ENCODE measurements at regions not wholly inside any gene's neighbourhood (a gene's known extent, or its start where the extent isn't known, plus 50 kb on each side); places are given as distances from the start of the nearest gene placed in this dataset.

DNA sequence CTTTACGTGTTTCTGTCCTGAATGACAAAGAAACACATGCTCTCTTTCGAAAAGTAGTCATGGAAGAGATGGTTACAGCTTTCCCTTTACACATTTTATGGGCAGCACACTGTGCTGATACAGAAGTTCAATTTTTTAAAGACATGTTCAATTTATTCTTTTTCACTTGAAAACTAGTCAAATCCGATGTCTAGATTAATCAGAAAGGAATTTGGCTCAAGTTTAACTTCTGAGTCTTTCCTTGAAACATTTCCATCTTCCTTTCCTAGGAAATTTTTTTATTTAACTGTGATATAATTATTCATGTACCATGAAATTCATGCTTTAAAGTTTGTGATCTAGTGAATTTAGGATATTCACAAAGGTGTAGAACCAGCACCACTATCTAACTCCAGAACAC is 360.1 kb downstream of the TNS3 start:
- Mint-ChIP-seq H3K27me3 (peaks cover 3% of the 10 kb centered on the region), H3K4me1 (peaks cover 15% of the 10 kb centered on the region), H3K4me3 (no peak overlapping the region), H3K36me3 (no peaks in the 10 kb centered on the region), H3K9me3 (no peaks in the 10 kb centered on the region), H3K27ac (no peak overlapping the region)
- ATAC-seq (ENCODE audit: low read depth) (no peak), DNase-seq (ENCODE audit: low spot score in 2 of 2) (no peak)

DNA sequence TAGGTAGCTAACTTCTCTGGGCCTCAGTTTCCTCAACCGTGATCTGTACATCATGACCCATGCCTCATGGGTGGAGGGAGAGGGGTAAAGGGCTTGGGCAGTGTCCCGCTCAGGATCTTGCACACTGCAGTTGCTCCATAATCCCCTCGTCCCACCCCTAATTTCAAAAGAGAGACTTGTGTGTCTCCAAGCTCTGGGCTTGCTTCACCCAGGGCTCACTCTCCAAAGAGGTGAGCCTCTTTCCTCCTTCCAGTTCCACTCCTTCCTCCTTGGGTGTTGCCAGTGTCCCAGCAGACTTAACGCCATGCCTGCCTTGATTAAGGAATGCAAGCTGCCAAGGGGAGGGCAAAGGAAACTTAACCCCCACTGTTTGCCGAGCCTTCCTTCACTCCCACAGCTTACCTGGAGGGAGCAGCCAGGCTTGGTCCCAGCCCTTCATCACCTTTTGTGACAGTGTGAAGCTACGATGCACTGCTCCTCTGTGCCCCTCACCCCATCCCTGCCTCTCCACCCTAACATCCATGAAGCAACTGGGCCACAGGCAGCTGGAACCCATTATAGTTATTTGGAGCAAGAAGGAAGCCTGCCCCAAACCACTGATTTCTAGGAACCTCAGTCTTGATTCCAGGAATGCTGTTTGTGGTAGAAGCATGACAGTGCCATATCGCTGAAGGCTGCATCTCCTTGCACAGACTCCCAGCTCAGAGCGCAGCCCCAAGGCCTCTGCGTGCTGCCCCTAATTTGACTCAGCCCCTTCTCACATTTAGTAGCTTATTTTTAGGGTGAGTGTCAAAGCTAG is 363.3 kb downstream of the TNS3 start:
- Mint-ChIP-seq H3K36me3 (no peaks in the 10 kb centered on the region), H3K27me3 (peaks cover 2% of the 10 kb centered on the region), H3K4me1 (peaks cover 6% of the 10 kb centered on the region), H3K4me3 (no peak overlapping the region), H3K27ac (no peak overlapping the region), H3K9me3 (no peaks in the 10 kb centered on the region)
- no peak for DNase-seq (ENCODE audit: low spot score in 2 of 2)
- no peak for ATAC-seq (ENCODE audit: low read depth)

DNA sequence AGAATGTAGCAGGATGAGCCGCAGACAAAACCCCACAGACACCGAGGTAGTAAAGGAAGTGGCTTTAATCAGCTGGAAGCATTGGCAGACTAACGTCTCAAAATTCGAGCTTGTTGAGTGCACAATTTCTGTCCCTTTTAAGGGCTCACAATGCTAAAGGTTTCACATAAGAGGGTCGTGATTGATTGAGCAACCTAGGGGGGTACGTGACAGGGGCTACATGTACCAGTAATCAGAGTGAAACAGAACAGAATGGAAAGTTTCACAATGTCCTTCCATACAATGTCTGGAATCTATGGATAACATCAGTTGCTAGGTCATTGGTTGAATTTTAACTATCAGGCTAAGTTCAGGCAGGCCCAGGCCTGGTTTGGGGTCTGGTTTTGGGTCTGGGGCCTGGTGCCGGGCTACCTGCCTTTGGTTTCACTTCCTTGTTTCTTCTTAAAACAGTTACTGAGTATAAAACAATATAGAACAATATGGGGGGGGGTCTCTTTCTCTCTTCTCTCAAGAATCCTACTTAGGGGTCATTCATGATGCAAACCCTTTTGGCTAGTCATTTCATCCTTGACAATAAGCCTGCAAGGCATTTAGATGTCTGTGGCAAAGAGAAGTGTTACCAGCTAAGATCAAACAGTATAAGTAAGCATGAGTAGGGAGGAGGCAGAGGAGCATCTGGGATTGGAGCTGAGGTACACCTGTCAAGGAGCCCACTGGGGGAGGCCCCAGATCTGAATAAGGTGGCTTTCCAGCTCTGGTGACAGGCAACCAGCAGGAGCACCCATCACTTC is 364.1 kb downstream of the TNS3 start:
- H3K36me3 Mint-ChIP-seq, result no peaks in the 10 kb centered on the region
- DNase-seq (ENCODE audit: low spot score in 2 of 2) (no peak), ATAC-seq (ENCODE audit: low read depth) (no peak)
- no peak overlapping the region for H3K27ac Mint-ChIP-seq
- H3K4me3 Mint-ChIP-seq, result no peak overlapping the region
- H3K9me3 Mint-ChIP-seq, result no peaks in the 10 kb centered on the region
- peaks cover 2% of the 10 kb centered on the region for H3K27me3 Mint-ChIP-seq
- peaks cover 6% of the 10 kb centered on the region for H3K4me1 Mint-ChIP-seq

DNA sequence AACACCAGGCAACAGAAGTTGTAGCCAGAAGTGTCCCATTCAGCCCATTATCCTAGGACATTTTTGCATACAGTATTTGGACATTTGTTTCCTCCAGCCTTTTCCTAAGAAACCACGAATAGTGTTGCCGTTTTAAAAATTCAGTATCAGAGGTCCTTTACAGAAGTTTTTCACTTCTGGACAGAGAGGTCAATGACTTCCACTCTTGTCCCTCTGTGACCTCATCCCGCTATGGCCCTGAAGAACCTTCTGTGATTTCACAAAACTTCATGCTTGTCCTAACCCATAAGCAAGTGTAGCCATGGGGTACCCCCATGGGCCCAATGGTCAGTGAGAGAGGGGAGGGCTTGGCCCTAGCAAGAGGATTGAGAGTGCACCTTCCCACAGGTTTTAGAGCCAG is 364.8 kb downstream of the TNS3 start:
- no peak for ATAC-seq (ENCODE audit: low read depth)
- Mint-ChIP-seq H3K27ac (no peak overlapping the region), H3K27me3 (peaks cover 4% of the 10 kb centered on the region), H3K4me1 (peaks cover 6% of the 10 kb centered on the region), H3K4me3 (no peak overlapping the region), H3K9me3 (no peaks in the 10 kb centered on the region), H3K36me3 (no peaks in the 10 kb centered on the region)
- no peak for DNase-seq (ENCODE audit: low spot score in 2 of 2)

DNA sequence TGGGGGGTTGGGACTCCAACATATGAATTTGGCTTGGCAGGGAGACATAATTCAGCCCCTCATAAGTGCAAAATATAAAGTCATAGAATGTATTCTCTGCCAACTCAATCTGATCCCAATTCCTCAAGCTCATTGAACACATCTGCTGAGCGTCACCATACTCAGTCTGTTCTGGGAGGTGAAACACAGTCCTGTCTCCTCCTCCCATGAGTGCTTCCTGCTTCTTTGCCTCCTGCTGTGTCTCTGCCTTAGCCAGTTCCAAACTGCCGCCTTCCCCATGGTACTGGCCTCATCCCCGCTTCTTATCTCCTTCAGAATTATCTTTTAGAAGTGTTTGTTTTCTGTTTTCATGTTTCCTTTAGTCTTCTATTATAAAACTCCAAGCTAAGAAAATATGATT is 365.5 kb downstream of the TNS3 start:
- H3K27me3 Mint-ChIP-seq, result peaks cover 5% of the 10 kb centered on the region
- no peaks in the 10 kb centered on the region for H3K9me3 Mint-ChIP-seq
- H3K27ac Mint-ChIP-seq, result no peak overlapping the region
- H3K36me3 Mint-ChIP-seq, result no peaks in the 10 kb centered on the region
- H3K4me3 Mint-ChIP-seq, result no peak overlapping the region
- DNase-seq (ENCODE audit: low spot score in 2 of 2) (no peak), ATAC-seq (ENCODE audit: low read depth) (no peak)
- H3K4me1 Mint-ChIP-seq, result peaks cover 6% of the 10 kb centered on the region

DNA sequence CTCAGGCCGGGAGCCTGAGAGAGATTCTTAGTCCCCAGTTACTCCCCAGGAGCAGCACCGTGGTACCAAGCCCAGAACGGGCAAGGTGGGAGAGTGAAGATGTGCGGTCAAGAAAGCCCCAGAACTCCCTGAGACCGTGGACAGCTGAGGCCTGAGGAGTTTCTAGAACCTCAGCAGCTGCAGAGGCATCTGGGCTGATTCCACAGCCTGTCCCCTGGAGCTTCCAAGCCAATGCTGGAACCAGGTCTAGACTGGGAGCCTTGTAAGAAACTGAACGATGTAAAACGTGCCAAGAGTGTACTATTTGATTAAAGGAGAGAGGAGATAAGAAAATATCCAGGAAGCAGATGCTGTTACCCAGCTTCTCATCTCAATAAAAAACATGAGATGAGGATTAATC is 366.3 kb downstream of the TNS3 start:
- DNase-seq (ENCODE audit: low spot score in 2 of 2) (no peak), ATAC-seq (ENCODE audit: low read depth) (no peak)
- Mint-ChIP-seq H3K27ac (no peak overlapping the region), H3K27me3 (peaks cover 5% of the 10 kb centered on the region), H3K4me1 (peaks cover 6% of the 10 kb centered on the region), H3K36me3 (no peaks in the 10 kb centered on the region), H3K4me3 (no peak overlapping the region), H3K9me3 (no peaks in the 10 kb centered on the region)

DNA sequence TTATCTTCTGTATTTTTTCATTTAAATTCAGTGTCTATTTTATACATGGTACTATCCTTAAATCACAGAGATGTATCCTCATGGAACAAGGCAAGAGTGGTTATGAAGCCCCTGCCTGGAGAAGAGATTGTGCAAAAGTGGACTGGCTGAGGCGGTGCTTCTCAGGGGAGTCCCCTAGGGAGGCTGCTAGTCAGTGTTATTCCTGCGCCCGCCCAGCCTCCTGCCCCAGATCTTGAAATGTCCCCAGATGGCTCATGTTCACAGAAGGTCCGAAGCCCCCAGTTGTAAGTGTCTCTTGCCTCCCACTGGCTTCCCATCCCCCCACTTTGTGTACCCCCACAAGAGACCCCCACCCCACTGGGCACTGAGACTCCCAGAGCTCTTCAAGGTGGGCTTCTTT is 366.9 kb downstream of the TNS3 start:
- Mint-ChIP-seq H3K27me3 (peaks cover 7% of the 10 kb centered on the region), H3K4me1 (peaks cover 6% of the 10 kb centered on the region), H3K36me3 (peaks cover 2% of the 10 kb centered on the region), H3K4me3 (no peak overlapping the region), H3K27ac (no peak overlapping the region), H3K9me3 (peaks cover 3% of the 10 kb centered on the region)
- DNase-seq (ENCODE audit: low spot score in 2 of 2) (no peak), ATAC-seq (ENCODE audit: low read depth) (no peak)

DNA sequence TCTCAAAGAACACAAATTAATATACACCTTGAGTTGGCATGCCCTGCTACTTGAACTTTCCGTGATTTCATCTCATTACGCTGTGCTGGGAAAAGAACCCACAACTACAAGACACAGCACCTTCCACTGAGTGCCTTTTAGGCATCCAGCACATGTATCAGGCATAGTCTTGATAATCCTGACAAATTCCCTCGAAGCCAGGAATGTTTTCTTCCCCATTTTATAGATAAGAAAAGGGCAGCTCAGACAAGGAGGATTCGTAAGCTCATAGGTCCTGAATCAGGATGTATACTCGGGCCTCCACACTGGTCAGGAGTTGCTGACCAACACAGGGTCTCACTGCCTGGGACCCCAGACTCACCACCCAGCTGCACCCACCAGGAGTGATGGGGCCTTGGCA is 368.6 kb downstream of the TNS3 start:
- H3K36me3 Mint-ChIP-seq, result peaks cover 2% of the 10 kb centered on the region

DNA sequence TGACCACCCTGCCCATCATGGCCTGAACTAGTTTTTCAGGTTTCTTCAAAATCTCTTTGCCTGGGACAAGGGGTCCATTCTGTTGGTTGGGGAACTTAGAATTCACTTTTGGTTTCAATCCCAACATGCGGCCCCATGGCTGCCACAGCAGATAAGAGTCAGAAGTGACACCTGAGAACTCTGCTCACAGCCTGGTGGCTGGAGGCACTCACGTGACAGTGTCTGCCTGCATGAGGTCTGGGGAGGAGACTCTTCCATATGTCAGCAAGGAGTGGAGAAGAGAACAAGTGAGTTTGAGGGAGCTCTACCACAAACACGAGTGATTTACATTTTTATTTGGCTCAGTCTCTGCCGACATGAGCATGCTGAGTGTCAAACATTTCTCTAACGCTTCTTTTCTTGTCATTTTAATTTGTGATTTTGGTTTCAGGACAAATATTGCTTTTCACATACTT is 370.4 kb downstream of the TNS3 start:
- peak; percentile 35 for ATAC-seq (ENCODE audit: low read depth)
- H3K27ac Mint-ChIP-seq, result no peak overlapping the region
- peaks cover 3% of the 10 kb centered on the region for H3K9me3 Mint-ChIP-seq
- peaks cover 10% of the 10 kb centered on the region for H3K27me3 Mint-ChIP-seq
- no peak overlapping the region for H3K4me3 Mint-ChIP-seq
- DNase-seq (ENCODE audit: low spot score in 2 of 2), result no peak
- peaks cover 2% of the 10 kb centered on the region for H3K36me3 Mint-ChIP-seq
- H3K4me1 Mint-ChIP-seq, result no peaks in the 10 kb centered on the region

More for the DNA sequence above, 368.6 kb downstream of the TNS3 start:
- ATAC-seq (ENCODE audit: low read depth), result no peak
- DNase-seq (ENCODE audit: low spot score in 2 of 2), result no peak
- Mint-ChIP-seq H3K9me3 (peaks cover 3% of the 10 kb centered on the region), H3K4me3 (no peak overlapping the region), H3K4me1 (peaks cover 6% of the 10 kb centered on the region), H3K27me3 (peaks cover 7% of the 10 kb centered on the region), H3K27ac (no peak overlapping the region)

DNA sequence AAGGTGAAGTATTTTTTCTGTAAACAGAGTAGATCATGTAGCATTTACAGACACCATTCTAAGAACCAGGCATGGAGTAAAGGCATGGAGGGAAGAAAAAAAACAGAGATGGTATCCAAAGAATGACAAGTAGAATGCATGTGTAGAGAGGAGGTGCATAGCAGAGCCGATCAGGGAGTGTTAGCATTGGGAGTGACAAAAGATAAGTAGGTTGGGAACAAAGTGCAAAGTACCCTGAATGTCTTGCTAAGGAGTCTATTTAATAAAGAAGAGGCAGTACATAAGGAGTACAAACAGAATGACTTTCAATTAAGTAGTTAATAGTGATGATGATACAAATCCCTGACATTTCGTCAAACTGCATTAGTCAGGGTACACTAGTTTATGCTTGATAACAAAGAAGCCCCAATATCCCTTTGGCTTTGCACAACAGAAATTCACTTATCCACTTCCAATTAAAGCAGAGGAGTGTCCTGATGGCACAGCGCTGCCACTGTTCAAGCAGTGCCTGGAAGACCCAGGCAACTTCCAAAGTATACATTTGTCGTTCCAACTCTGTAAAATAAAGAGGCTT is 371.5 kb downstream of the TNS3 start:
- no peak for DNase-seq (ENCODE audit: low spot score in 2 of 2)
- no peak for ATAC-seq (ENCODE audit: low read depth)
- peaks cover 5% of the 10 kb centered on the region for H3K9me3 Mint-ChIP-seq
- no peaks in the 10 kb centered on the region for H3K4me1 Mint-ChIP-seq
- no peak overlapping the region for H3K27ac Mint-ChIP-seq
- H3K36me3 Mint-ChIP-seq, result peaks cover 2% of the 10 kb centered on the region
- no peak overlapping the region for H3K4me3 Mint-ChIP-seq
- H3K27me3 Mint-ChIP-seq, result peaks cover 8% of the 10 kb centered on the region

DNA sequence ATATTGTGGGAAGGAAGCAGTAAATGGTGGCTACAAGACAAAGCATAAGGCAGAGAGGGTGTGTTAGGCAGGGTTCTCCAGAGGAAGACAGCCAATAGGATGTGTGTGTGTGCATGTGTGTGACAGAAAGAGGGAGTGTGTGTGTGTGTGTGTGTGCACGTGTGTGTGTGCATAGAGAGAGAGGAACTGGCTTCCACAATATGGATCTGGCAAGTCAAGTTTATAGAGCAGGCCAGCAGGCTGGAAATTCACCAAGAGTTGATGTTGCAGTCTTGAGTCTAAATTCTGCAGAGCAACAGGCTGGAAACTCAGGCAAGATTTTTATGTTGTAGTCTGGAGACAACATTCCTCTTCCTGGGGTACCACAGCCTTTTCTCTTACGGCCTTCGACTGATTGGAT is 374.0 kb downstream of the TNS3 start:
- ATAC-seq (ENCODE audit: low read depth), result no peak
- DNase-seq (ENCODE audit: low spot score in 2 of 2), result no peak
- Mint-ChIP-seq H3K36me3 (peaks cover 2% of the 10 kb centered on the region), H3K9me3 (peaks cover 6% of the 10 kb centered on the region), H3K27me3 (peaks cover 10% of the 10 kb centered on the region), H3K4me3 (no peak overlapping the region), H3K27ac (no peak overlapping the region), H3K4me1 (no peaks in the 10 kb centered on the region)

DNA sequence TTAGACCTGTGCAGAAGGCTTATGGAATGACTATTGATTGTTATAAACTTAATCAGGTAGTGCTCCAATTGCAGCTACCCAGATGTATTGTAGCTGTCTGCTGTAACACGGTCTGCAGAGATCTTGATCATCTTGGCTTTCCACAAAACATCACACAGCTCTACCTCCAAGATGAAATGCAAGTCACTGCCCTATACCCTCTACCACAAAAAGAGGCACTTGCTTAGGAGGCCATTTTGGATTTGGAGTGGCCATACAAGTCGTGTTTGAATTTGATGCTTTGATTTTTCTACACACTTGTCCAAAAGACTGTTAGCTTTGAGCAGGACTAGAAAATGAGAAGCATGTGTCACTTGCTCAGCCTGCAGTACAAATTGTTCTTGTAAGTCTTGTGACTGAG is 377.2 kb downstream of the TNS3 start:
- H3K27me3 Mint-ChIP-seq, result peaks cover 6% of the 10 kb centered on the region
- DNase-seq (ENCODE audit: low spot score in 2 of 2), result no peak
- H3K9me3 Mint-ChIP-seq, result peaks cover 3% of the 10 kb centered on the region
- no peak overlapping the region for H3K27ac Mint-ChIP-seq
- no peaks in the 10 kb centered on the region for H3K4me1 Mint-ChIP-seq
- no peak for ATAC-seq (ENCODE audit: low read depth)
- no peak overlapping the region for H3K4me3 Mint-ChIP-seq
- no peaks in the 10 kb centered on the region for H3K36me3 Mint-ChIP-seq

DNA sequence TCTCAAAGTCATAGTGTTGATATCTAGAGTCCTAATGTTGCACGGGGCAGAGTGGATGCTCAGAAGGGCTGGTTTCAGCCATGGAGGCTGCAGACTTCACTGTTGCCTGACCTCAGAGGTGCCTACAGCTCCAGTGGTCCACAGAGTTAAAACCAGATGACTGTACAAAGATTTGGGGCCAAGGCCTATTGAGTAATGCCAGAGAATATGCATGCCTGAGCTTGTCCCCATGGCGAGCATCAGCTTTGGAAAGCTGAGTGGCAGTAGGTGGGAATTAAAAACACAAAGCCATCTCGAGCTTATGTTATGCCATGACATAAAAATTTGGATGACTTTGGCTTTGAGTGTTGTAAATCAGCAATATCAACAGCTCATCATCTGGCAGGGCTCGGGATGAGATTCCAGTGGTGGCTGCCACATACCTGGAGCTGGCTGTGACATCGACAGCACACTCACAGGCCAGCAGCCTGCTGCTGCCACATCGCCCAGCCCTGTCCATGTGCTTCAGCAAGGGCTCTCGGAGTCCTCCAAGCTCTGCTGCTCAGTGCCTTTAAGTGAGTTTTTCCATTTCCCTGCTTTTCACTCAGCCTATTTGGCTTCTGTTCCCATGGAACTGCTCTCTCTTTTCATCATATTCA is 379.6 kb downstream of the TNS3 start:
- Mint-ChIP-seq H3K36me3 (no peaks in the 10 kb centered on the region), H3K27me3 (peaks cover 8% of the 10 kb centered on the region), H3K4me1 (no peaks in the 10 kb centered on the region), H3K27ac (no peak overlapping the region), H3K4me3 (no peak overlapping the region), H3K9me3 (peaks cover 3% of the 10 kb centered on the region)
- ATAC-seq (ENCODE audit: low read depth) (no peak), DNase-seq (ENCODE audit: low spot score in 2 of 2) (no peak)

DNA sequence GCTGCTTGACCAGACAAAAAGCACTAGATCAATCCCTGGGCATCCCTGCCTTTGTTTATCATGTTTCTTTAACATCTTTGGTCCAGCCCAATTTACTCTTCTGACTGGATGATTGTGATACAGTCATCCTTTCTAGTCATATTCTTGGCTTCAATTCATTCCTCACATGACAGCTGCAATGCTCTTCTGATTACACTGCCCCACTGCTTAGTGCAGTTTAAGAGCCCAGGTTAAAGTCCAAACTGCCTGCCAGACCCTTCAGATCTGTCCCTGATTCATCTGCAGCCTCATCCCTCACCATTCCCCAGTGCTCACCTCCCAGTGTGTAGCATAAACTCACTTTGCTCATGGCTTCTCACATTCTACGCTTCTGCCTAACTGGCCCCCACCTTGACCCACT is 383.8 kb downstream of the TNS3 start:
- no peaks in the 10 kb centered on the region for H3K4me1 Mint-ChIP-seq
- H3K27me3 Mint-ChIP-seq, result peaks cover 9% of the 10 kb centered on the region
- no peak overlapping the region for H3K27ac Mint-ChIP-seq
- H3K36me3 Mint-ChIP-seq, result no peaks in the 10 kb centered on the region
- H3K4me3 Mint-ChIP-seq, result no peak overlapping the region
- DNase-seq (ENCODE audit: low spot score in 2 of 2), result no peak
- no peaks in the 10 kb centered on the region for H3K9me3 Mint-ChIP-seq
- ATAC-seq (ENCODE audit: low read depth), result no peak

Data from memory B cell (primary cell).